H1 (cell line): ENCODE measurements at regions not wholly inside any gene's neighbourhood (a gene's known extent, or its start where the extent isn't known, plus 50 kb on each side); places are given as distances from the start of the nearest gene placed in this dataset.

Experiments used
- CTCF ChIA-PET: fragments of 300-600 bp; sonication (Branson Sonifier 250); formaldehyde crosslinking; loops from one replicate; lab custom pipeline; 2021; ENCODE audit not compliant: partially characterized antibody; lab: Charles Lee
- POLR2A ChIA-PET: fragments of 300-600 bp; sonication (Branson Sonifier 250); formaldehyde crosslinking; loops from one replicate; lab custom pipeline; 2021; ENCODE audit warnings: inconsistent platforms; ENCODE audit not compliant: partially characterized antibody; lab: Charles Lee
- DNase-seq, 2 experiments: peaks; one replicate each; pipeline versions ENCODE4 v3.0.0 to v3.0.0-alpha.2; 2010 to 2022; ENCODE audit warnings: low spot score in 2 of 2, low read depth in 1 of 2, mixed read lengths in 1 of 2
- FAIRE-seq: peaks from 2 replicates; lab custom pipeline; 2011; peaks lifted over from hg19 to GRCh38; lab: Jason Lieb, UNC
- H2AFZ ChIP-seq: 2 replicates; pipeline ENCODE4 v1.8.1; 2012; ENCODE audit warnings: low read length, inconsistent platforms
- H2AK5ac ChIP-seq: 2 replicates; pipeline ENCODE4 v1.6.1; 2013; ENCODE audit warnings: low read depth, low read length
- H2BK120ac ChIP-seq: replicated peaks from 2 replicates; pipeline ENCODE3; 2013; ENCODE audit warnings: low read depth, low read length, inconsistent platforms
- H2BK12ac ChIP-seq: 2 replicates; pipeline ENCODE4 v1.6.1; 2013; ENCODE audit warnings: low read depth, low read length
- H2BK15ac ChIP-seq: 2 replicates; pipeline ENCODE4 v1.6.1; 2013; ENCODE audit warnings: low read length
- H2BK20ac ChIP-seq: 2 replicates; pipeline ENCODE4 v1.6.1; 2013; ENCODE audit warnings: low read length
- H2BK5ac ChIP-seq: 2 replicates; pipeline ENCODE4 v1.6.1; 2013; ENCODE audit warnings: low read depth, low read length
- H3K14ac ChIP-seq: 2 replicates; pipeline ENCODE4 v1.6.1; 2013; ENCODE audit warnings: inconsistent platforms; ENCODE audit not compliant: insufficient read length
- H3K18ac ChIP-seq: 2 replicates; pipeline ENCODE4 v1.6.1; 2013; ENCODE audit warnings: low read length; ENCODE audit errors: extremely low read depth
- H3K23ac ChIP-seq: 2 replicates; pipeline ENCODE4 v1.6.1; 2013; ENCODE audit warnings: inconsistent platforms; ENCODE audit not compliant: insufficient read length
- H3K23me2 ChIP-seq: 2 replicates; pipeline ENCODE4 v1.6.1; 2013; ENCODE audit warnings: low read depth, low read length
- H3K27ac ChIP-seq: 2 replicates; pipeline ENCODE4 v1.6.1; 2011; ENCODE audit warnings: low read depth, low read length, inconsistent platforms
- H3K27me3 ChIP-seq, 4 experiments: replicated peaks in 1 of 4; 1 replicate in 1 of 4; 2 replicates in 3 of 4; pipeline versions ENCODE4 v1.6.1 to v1.8.1; 2011 to 2013; ENCODE audit warnings: low read length in 3 of 4, mild to moderate bottlenecking in 3 of 4, inconsistent platforms in 2 of 4, mixed read lengths in 2 of 4, moderate library complexity in 1 of 4; ENCODE audit not compliant: control insufficient read depth in 3 of 4, insufficient read depth in 3 of 4; ENCODE audit errors: extremely low read depth in 1 of 4
- H3K36me3 ChIP-seq, 4 experiments: 2 replicates each; pipeline versions ENCODE4 v1.6.1 to v1.8.1; 2011 to 2013; ENCODE audit warnings: mild to moderate bottlenecking in 4 of 4, low read length in 3 of 4, moderate library complexity in 2 of 4, control low read depth in 1 of 4, inconsistent platforms in 1 of 4; ENCODE audit not compliant: insufficient read depth in 4 of 4, control insufficient read depth in 2 of 4
- H3K4ac ChIP-seq: replicated peaks from 2 replicates; pipeline ENCODE3; 2013; ENCODE audit warnings: low read length, low read depth, mixed read lengths, inconsistent platforms; ENCODE audit not compliant: insufficient read length
- H3K4me1 ChIP-seq, 4 experiments: replicated peaks in 1 of 4; 1 replicate in 1 of 4; 2 replicates in 3 of 4; pipeline versions ENCODE4 v1.6.1 to v1.8.1; 2011 to 2013; ENCODE audit warnings: low read length in 3 of 4, inconsistent platforms in 2 of 4, mixed read lengths in 1 of 4; ENCODE audit not compliant: insufficient read depth in 4 of 4, control insufficient read depth in 3 of 4
- H3K4me2 ChIP-seq, 2 experiments: 2 replicates each; pipeline versions ENCODE4 v1.6.1 to v1.8.1; 2011 to 2013; ENCODE audit warnings: low read depth in 2 of 2, low read length in 2 of 2, control low read depth in 1 of 2, inconsistent platforms in 1 of 2, mild to moderate bottlenecking in 1 of 2; ENCODE audit not compliant: insufficient read depth in 1 of 2
- H3K4me3 ChIP-seq, 4 experiments: fragments of 200-600, 300-600 bp in 1 of 4; sonication (generic), shearing (Covaris generic), sonication (Bioruptor Twin) in 1 of 4; 2 replicates each; pipeline versions ENCODE4 v1.5.1 to v1.8.1; 2011 to 2016; ENCODE audit warnings: low read length in 4 of 4, low read depth in 3 of 4, control low read depth in 2 of 4, inconsistent platforms in 2 of 4, mild to moderate bottlenecking in 2 of 4, mixed read lengths in 1 of 4, moderate library complexity in 1 of 4; ENCODE audit not compliant: insufficient read depth in 2 of 4; ENCODE audit errors: extremely low read depth in 1 of 4
- H3K56ac ChIP-seq: replicated peaks from 2 replicates; pipeline ENCODE3; 2013; ENCODE audit warnings: low read depth, mild to moderate bottlenecking, mixed read lengths, low read length, inconsistent platforms; ENCODE audit not compliant: insufficient read length
- H3K79me1 ChIP-seq: 2 replicates; pipeline ENCODE4 v1.6.1; 2013; ENCODE audit warnings: low read depth, low read length, control low read depth
- H3K79me2 ChIP-seq, 2 experiments: 2 replicates each; pipeline versions ENCODE4 v1.6.1 to v1.8.1; 2012 to 2013; ENCODE audit warnings: low read length in 2 of 2, mild to moderate bottlenecking in 2 of 2, inconsistent platforms in 1 of 2; ENCODE audit not compliant: insufficient read depth in 2 of 2, control insufficient read depth in 1 of 2
- H3K9ac ChIP-seq, 4 experiments: replicated peaks in 1 of 4; 1 replicate in 1 of 4; 2 replicates in 3 of 4; pipeline versions ENCODE4 v1.6.1 to v1.8.1; 2011 to 2013; ENCODE audit warnings: low read depth in 3 of 4, low read length in 3 of 4, control low read depth in 2 of 4, mild to moderate bottlenecking in 2 of 4, moderate library complexity in 2 of 4, inconsistent platforms in 1 of 4; ENCODE audit errors: extremely low read depth in 1 of 4
- H3K9me3 ChIP-seq, 2 experiments: 2 replicates each; pipeline versions ENCODE4 v1.6.1 to v1.8.1; 2012 to 2013; ENCODE audit warnings: mild to moderate bottlenecking in 2 of 2, moderate library complexity in 2 of 2, control low read depth in 1 of 2, inconsistent platforms in 1 of 2, low read depth in 1 of 2, low read length in 1 of 2, mixed read lengths in 1 of 2; ENCODE audit not compliant: insufficient read depth in 2 of 2
- H4K20me1 ChIP-seq, 2 experiments: replicated peaks in 1 of 2; 2 replicates each; pipeline versions ENCODE3 to v1.8.1; 2011 to 2013; ENCODE audit warnings: inconsistent platforms in 2 of 2, low read length in 2 of 2, mild to moderate bottlenecking in 1 of 2; ENCODE audit not compliant: insufficient read depth in 2 of 2, control insufficient read depth in 1 of 2
- H4K5ac ChIP-seq: 2 replicates; pipeline ENCODE4 v1.6.1; 2013; ENCODE audit warnings: low read length, low read depth, mixed read lengths, inconsistent platforms; ENCODE audit not compliant: insufficient read length
- H4K8ac ChIP-seq: 2 replicates; pipeline ENCODE4 v1.8.0; 2013; ENCODE audit warnings: mild to moderate bottlenecking, moderate library complexity, low read length, inconsistent platforms; ENCODE audit not compliant: insufficient read depth; ENCODE audit errors: extremely low read depth
- H4K91ac ChIP-seq: replicated peaks from 2 replicates; pipeline ENCODE3; 2013; ENCODE audit warnings: low read length, mixed read lengths, inconsistent platforms; ENCODE audit not compliant: insufficient read length
- EP300 ChIP-seq, 2 experiments: IDR thresholded peaks; 1 replicate in 1 of 2; 2 replicates in 1 of 2; pipeline ENCODE4 v1.6.1; 2011 to 2012; ENCODE audit warnings: low read depth in 2 of 2, low read length in 2 of 2, mild to moderate bottlenecking in 2 of 2, borderline replicate concordance in 1 of 2, inconsistent platforms in 1 of 2, moderate library complexity in 1 of 2

DNA sequence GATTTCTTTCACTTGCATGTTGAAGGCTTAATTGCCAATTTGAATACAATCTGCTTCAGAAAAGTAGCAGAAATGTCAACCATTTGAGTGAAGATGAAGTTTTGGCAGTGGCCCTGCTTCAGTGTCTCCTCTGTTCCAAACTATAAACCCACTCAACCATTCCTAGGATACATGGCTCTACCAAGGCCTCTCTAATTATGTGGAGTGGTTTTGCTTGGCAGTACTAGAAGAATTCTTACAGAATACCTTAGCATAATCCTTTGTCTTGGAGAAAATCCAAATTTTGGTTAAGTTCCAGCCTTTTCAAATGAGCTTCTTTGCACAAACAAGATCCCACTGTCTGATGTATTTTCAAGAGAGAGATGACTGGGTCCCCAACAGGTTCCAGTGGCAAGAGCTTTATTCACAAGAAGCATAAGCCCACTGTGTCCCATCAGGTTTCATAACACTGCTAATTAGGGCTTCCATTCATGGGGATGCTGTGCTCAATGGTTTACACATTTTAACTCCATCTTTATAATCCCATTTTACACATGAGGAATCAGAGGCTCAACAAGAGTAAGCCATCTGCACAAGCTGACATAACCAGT is 234.5 kb downstream of the IPO8 start:
- Histone ChIP-seq H3K23ac (no peak overlapping the region), H3K14ac (no peak overlapping the region), H4K5ac (no peak overlapping the region), H3K27me3 (no peaks in the 10 kb centered on the region), H2BK12ac (no peak overlapping the region), H3K4ac (no peak overlapping the region), H2BK15ac (no peak overlapping the region), H4K91ac (no peak overlapping the region), H2BK20ac (no peak overlapping the region), H3K23me2 (no peaks in the 10 kb centered on the region), H3K9ac (no peak overlapping the region), H2AK5ac (no peak overlapping the region), H2BK120ac (no peak overlapping the region), H3K56ac (no peak overlapping the region), H3K18ac (no peak overlapping the region), H3K4me1 (peaks cover 0 to 4% (median 0%) of the 10 kb centered on the region in 4 experiments; a peak in 1 of 7 replicates), H3K79me1 (no peaks in the 10 kb centered on the region), H4K8ac (no peak overlapping the region), H3K79me2 (no peaks in the 10 kb centered on the region), H3K36me3 (no peaks in the 10 kb centered on the region), H2BK5ac (no peak overlapping the region), H3K4me2 (no peak overlapping the region), H3K4me3 (no peak overlapping the region), H3K9me3 (0 out of 4 replicates have a peak, but pooled peaks cover 0 to 2% of the 10 kb centered on the region in 2 experiments), H3K27ac (no peak overlapping the region), H4K20me1 (no peaks in the 10 kb centered on the region), H2AFZ (no peak overlapping the region)
- FAIRE-seq (no peak), DNase-seq (no peak)
- CTCF ChIA-PET, result no interaction called here
- POLR2A ChIA-PET, result no interaction called here
- TF ChIP-seq EP300 (IDR thresholded peaks at IDR 0.05; ENCODE audit: borderline replicate concordance in 1 of 2, low read depth in 2 of 2, low read length in 2 of 2), result no peak
